HG02623 (cell line): ENCODE measurements at regions not wholly inside any gene's neighbourhood (a gene's known extent, or its start where the extent isn't known, plus 50 kb on each side); places are given as distances from the start of the nearest gene placed in this dataset.
"Not testable (repeated sequence)": the region's sequence is repeated elsewhere in the genome, so short reads cannot be mapped to it uniquely, and the experiment has no call there.

Source experiments
- ATAC-seq: cut with Tn5 transposase; IDR thresholded peaks from one replicate; pipeline ENCODE4 v1.9.1; 2021; ENCODE audit warnings: moderate library complexity; ENCODE audit not compliant: unreplicated experiment

- ATAC-seq = no peak
Observed at GRCh38 chr5:56311306-56311905, 78.3 kb upstream of the ANKRD55 start.

- ATAC-seq = no peak
Observed at GRCh38 chr5:56310711-56311204, 77.6 kb upstream of the ANKRD55 start.

GRCh38 chr5:56309262-56309826, 76.2 kb upstream of the ANKRD55 start:
- ATAC-seq = no peak

GRCh38 chr5:56307714-56308333, 74.7 kb upstream of the ANKRD55 start:
- ATAC-seq = no peak

GRCh38 chr5:56306433-56307150, 73.5 kb upstream of the ANKRD55 start:
- no peak for ATAC-seq

- no peak for ATAC-seq
Observed at GRCh38 chr5:56305001-56305950, 72.1 kb upstream of the ANKRD55 start.

- ATAC-seq = no peak
Observed at GRCh38 chr5:56303511-56303910, 70.4 kb upstream of the ANKRD55 start.

GRCh38 chr5:56302027-56302426, 68.9 kb upstream of the ANKRD55 start:
- no peak for ATAC-seq

- ATAC-seq = no peak
Observed at GRCh38 chr5:56301069-56301468, 67.9 kb upstream of the ANKRD55 start.

- ATAC-seq = no peak
Observed at GRCh38 chr5:56299212-56299611, 66.1 kb upstream of the ANKRD55 start.

- ATAC-seq = no peak
Observed at GRCh38 chr5:56298336-56299090, 65.4 kb upstream of the ANKRD55 start.

GRCh38 chr5:56297851-56298250, 64.7 kb upstream of the ANKRD55 start:
- no peak for ATAC-seq

GRCh38 chr5:56295311-56295710, 62.2 kb upstream of the ANKRD55 start:
- not testable (repeated sequence) for ATAC-seq

GRCh38 chr5:56294354-56294753, 61.2 kb upstream of the ANKRD55 start:
- ATAC-seq = no peak

GRCh38 chr5:56292874-56293273, 59.7 kb upstream of the ANKRD55 start:
- ATAC-seq = not testable (repeated sequence)

- no peak for ATAC-seq
Observed at GRCh38 chr5:56291661-56292374, 58.7 kb upstream of the ANKRD55 start.

GRCh38 chr5:56291079-56291643, 58.0 kb upstream of the ANKRD55 start:
- no peak for ATAC-seq

GRCh38 chr5:56290378-56291078, 57.4 kb upstream of the ANKRD55 start:
- no peak for ATAC-seq
